Endothelial cell of umbilical vein (primary cell): ENCODE measurements at regions not wholly inside any gene's neighbourhood (a gene's known extent, or its start where the extent isn't known, plus 50 kb on each side); places are given as distances from the start of the nearest gene placed in this dataset.

Source experiments
- BruUV-seq: library from RNA; stranded (reverse); fragments of 400-500 nt; replicated peaks from 2 replicates; lab custom pipeline; 2021; lab: Mats Ljungman, UMichigan
- CTCF ChIA-PET: fragments of 300-600, 350-600 bp; sonication (Branson Sonifier 250); formaldehyde crosslinking; loops from one replicate; lab custom pipeline; 2021; ENCODE audit warnings: antibody characterized with exemption, inconsistent platforms; lab: Charles Lee
- POLR2A ChIA-PET: fragments of 300-600, 350-600 bp; sonication (Branson Sonifier 250); formaldehyde crosslinking; loops from one replicate; lab custom pipeline; 2021; ENCODE audit warnings: antibody characterized with exemption, inconsistent platforms; lab: Charles Lee
- DNase-seq: peaks from one replicate; pipeline ENCODE4 v3.0.0-alpha.2; 2011; ENCODE audit warnings: low read depth, low spot score
- FAIRE-seq: peaks from 2 replicates; lab custom pipeline; 2011; peaks lifted over from hg19 to GRCh38; lab: Jason Lieb, UNC
- H2AFZ ChIP-seq: 2 replicates; pipeline ENCODE4 v1.6.0; 2012; ENCODE audit warnings: low read depth, low read length, control low read depth, inconsistent platforms
- H3K27ac ChIP-seq: 2 replicates; pipeline ENCODE4 v1.5.1; 2011; ENCODE audit warnings: low read depth, mild to moderate bottlenecking, control low read depth, low read length, moderate library complexity; ENCODE audit not compliant: insufficient read depth
- H3K27me3 ChIP-seq, 2 experiments: 2 replicates each; pipeline versions ENCODE4 v1.6.0 to v1.6.1; 2011; ENCODE audit warnings: low read length in 2 of 2, mixed read lengths in 1 of 2; ENCODE audit not compliant: control insufficient read depth in 2 of 2, insufficient read depth in 2 of 2
- H3K36me3 ChIP-seq, 2 experiments: 2 replicates in 1 of 2; 3 replicates in 1 of 2; pipeline ENCODE4 v1.5.1; 2011; ENCODE audit warnings: low read length in 2 of 2, mild to moderate bottlenecking in 1 of 2, moderate library complexity in 1 of 2; ENCODE audit not compliant: control insufficient read depth in 2 of 2, insufficient read depth in 2 of 2; ENCODE audit errors: extremely low read depth in 1 of 2
- H3K4me1 ChIP-seq: 3 replicates; pipeline ENCODE4 v1.5.1; 2011; ENCODE audit warnings: mild to moderate bottlenecking, low read length; ENCODE audit not compliant: control insufficient read depth, insufficient read depth; ENCODE audit errors: extremely low read depth
- H3K4me2 ChIP-seq: 2 replicates; pipeline ENCODE4 v1.6.1; 2011; ENCODE audit warnings: low read length, control low read depth, mixed read lengths; ENCODE audit not compliant: insufficient read depth
- H3K4me3 ChIP-seq, 3 experiments: fragments of 200-600 bp in 1 of 3; sonication (generic), shearing (Covaris generic) in 1 of 3; replicated peaks in 1 of 3; 2 replicates each; pipeline ENCODE4 v1.5.1; 2011 to 2016; ENCODE audit warnings: control low read depth in 3 of 3, low read length in 3 of 3, mild to moderate bottlenecking in 2 of 3, inconsistent platforms in 1 of 3, low read depth in 1 of 3, moderate library complexity in 1 of 3; ENCODE audit not compliant: insufficient read depth in 1 of 3
- H3K79me2 ChIP-seq: 2 replicates; pipeline ENCODE4 v1.6.0; 2012; ENCODE audit warnings: low read length, inconsistent platforms; ENCODE audit not compliant: control insufficient read depth, insufficient read depth
- H3K9ac ChIP-seq: replicated peaks from 2 replicates; pipeline ENCODE3; 2011; ENCODE audit warnings: low read length, control low read depth; ENCODE audit not compliant: insufficient read depth; ENCODE audit errors: extremely low read depth
- H3K9me1 ChIP-seq: replicated peaks from 3 replicates; pipeline ENCODE4 v1.6.0; 2011; ENCODE audit warnings: mild to moderate bottlenecking, low read length; ENCODE audit not compliant: control insufficient read depth, insufficient read depth; ENCODE audit errors: extremely low read depth
- H3K9me3 ChIP-seq: replicated peaks from 2 replicates; pipeline ENCODE4 v1.5.1; 2012; ENCODE audit warnings: low read length, inconsistent platforms; ENCODE audit not compliant: control insufficient read depth, insufficient read depth
- H4K20me1 ChIP-seq: replicated peaks from 2 replicates; pipeline ENCODE3; 2011; ENCODE audit warnings: mild to moderate bottlenecking, low read length; ENCODE audit not compliant: control insufficient read depth, insufficient read depth; ENCODE audit errors: extremely low read depth
- FOS ChIP-seq: IDR thresholded peaks from 2 replicates; pipeline ENCODE4 v1.6.1; 2011; ENCODE audit warnings: mild to moderate bottlenecking, low read length, moderate library complexity, borderline replicate concordance; ENCODE audit not compliant: insufficient read depth
- GATA2 ChIP-seq: IDR thresholded peaks from 2 replicates; pipeline ENCODE4 v1.7.0; 2011; ENCODE audit warnings: low read depth, mild to moderate bottlenecking, moderate library complexity, mixed read lengths, low read length; ENCODE audit not compliant: insufficient read length, insufficient read depth
- JUN ChIP-seq: IDR thresholded peaks from 2 replicates; pipeline ENCODE4 v1.6.1; 2011; ENCODE audit warnings: borderline replicate concordance, low read depth; ENCODE audit not compliant: insufficient read length, insufficient read depth
- POLR2A ChIP-seq: IDR thresholded peaks from 2 replicates; pipeline ENCODE4 v1.6.1; 2012; ENCODE audit warnings: low read depth, mild to moderate bottlenecking, control low read depth, low read length
- dilution Hi-C: fragments of 300-500 bp; cut with MboI; formaldehyde crosslinking; loops from one replicate; pipeline ENCODE4 v1.15.0; 2019; ENCODE audit warnings: low sequenced_read_pairs; ENCODE audit not compliant: extremely low pct_ligation_motif_present
- intact Hi-C: fragments of 100-400 bp; cut with micrococcal nuclease; formaldehyde crosslinking; loops from one replicate; pipeline ENCODE4 v1.10.0; 2022
- TF ChIP-seq, protein P1 (sequence below), 2 donors: IDR thresholded peaks; 1 replicate in 1 of 2; 2 replicates in 1 of 2; pipeline ENCODE4 v1.5.1; 2011; ENCODE audit warnings: low read length in 2 of 2, mild to moderate bottlenecking in 2 of 2, moderate library complexity in 2 of 2, control low read depth in 1 of 2, inconsistent platforms in 1 of 2, low read depth in 1 of 2; ENCODE audit not compliant: insufficient read depth in 1 of 2; ENCODE audit errors: extremely low read depth in 1 of 2
- TF ChIP-seq, protein P2 (sequence below): IDR thresholded peaks from 2 replicates; pipeline ENCODE4 v1.6.1; 2011; ENCODE audit not compliant: insufficient read depth, insufficient read length

DNA sequence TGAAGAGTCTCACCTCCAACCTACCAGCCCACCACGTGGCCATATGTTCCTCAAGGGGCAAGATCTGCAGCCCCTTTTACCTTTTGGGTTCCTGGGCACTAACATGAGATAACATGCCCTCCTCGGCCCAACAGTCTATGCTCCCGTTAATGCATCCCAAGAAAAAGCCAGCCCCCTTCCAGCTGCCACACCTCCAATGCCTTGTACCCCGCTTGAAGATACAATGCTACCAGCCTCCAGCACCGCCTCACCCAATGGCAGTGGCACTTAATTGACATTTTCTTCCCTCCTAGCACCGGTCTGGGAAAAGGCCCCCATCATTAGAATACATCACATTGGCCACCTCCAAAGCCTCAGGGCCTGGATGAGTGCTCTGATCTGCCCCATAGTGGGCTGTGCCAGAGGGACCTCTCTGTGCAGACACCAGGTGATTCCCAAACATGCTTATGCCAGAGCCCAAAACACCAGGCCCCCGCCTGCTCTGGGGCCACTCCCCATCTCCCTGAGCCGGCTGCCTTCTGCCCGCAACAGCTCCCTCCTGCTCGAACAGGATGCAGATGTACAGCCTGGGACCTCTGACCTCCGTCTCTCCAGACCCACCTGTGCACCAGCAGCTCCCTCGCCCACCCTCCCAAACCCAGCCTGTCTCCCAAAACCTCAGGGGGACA lies 118.3 kb downstream of the NCOR2 start:
- Histone ChIP-seq H3K4me1 (peaks cover 19% of the 10 kb centered on the region), H3K9ac (no peak overlapping the region), H3K4me2 (no peak overlapping the region), H3K36me3 (peaks cover 0 to 1% of the 10 kb centered on the region in 2 experiments), H3K4me3 (no peak overlapping the region), H3K9me1 (no peaks in the 10 kb centered on the region), H3K27ac (no peak overlapping the region), H3K9me3 (no peaks in the 10 kb centered on the region), H3K79me2 (peaks cover 2% of the 10 kb centered on the region), H2AFZ (no peak overlapping the region), H4K20me1 (no peaks in the 10 kb centered on the region), H3K27me3 (no peaks in the 10 kb centered on the region)
- intact Hi-C loops (no loop called here), dilution Hi-C loops (no loop called here)
- BruUV-seq = no TSS peak
- ChIA-PET POLR2A (no interaction called here), CTCF (no interaction called here)
- DNase-seq (no peak), FAIRE-seq (no peak)
- TF ChIP-seq FOS = no peak
- TF ChIP-seq, protein P1, sequence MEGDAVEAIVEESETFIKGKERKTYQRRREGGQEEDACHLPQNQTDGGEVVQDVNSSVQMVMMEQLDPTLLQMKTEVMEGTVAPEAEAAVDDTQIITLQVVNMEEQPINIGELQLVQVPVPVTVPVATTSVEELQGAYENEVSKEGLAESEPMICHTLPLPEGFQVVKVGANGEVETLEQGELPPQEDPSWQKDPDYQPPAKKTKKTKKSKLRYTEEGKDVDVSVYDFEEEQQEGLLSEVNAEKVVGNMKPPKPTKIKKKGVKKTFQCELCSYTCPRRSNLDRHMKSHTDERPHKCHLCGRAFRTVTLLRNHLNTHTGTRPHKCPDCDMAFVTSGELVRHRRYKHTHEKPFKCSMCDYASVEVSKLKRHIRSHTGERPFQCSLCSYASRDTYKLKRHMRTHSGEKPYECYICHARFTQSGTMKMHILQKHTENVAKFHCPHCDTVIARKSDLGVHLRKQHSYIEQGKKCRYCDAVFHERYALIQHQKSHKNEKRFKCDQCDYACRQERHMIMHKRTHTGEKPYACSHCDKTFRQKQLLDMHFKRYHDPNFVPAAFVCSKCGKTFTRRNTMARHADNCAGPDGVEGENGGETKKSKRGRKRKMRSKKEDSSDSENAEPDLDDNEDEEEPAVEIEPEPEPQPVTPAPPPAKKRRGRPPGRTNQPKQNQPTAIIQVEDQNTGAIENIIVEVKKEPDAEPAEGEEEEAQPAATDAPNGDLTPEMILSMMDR (IDR thresholded peaks at IDR 0.05; ENCODE audit: extremely low read depth in 1 of 2, insufficient read depth in 1 of 2, low read depth in 1 of 2, low read length in 2 of 2) = no peak
- TF ChIP-seq, protein P2, sequence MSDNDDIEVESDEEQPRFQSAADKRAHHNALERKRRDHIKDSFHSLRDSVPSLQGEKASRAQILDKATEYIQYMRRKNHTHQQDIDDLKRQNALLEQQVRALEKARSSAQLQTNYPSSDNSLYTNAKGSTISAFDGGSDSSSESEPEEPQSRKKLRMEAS = no peak
- TF ChIP-seq GATA2 = no peak
- no peak for TF ChIP-seq JUN
- no peak for TF ChIP-seq POLR2A
